H9 (cell line): ENCODE measurements at regions not wholly inside any gene's neighbourhood (a gene's known extent, or its start where the extent isn't known, plus 50 kb on each side); places are given as distances from the start of the nearest gene placed in this dataset.
"Not testable (repeated sequence)": the region's sequence is repeated elsewhere in the genome, so short reads cannot be mapped to it uniquely, and the experiment has no call there.

Source experiments
- DNase-seq: peaks from one replicate; pipeline ENCODE4 v3.0.0-alpha.2; 2017
- H2AFZ ChIP-seq: one replicate; pipeline ENCODE4 v1.6.1; 2013; ENCODE audit warnings: mild to moderate bottlenecking, low read length, control low read depth, moderate library complexity
- H2AK5ac ChIP-seq: 2 replicates; pipeline ENCODE4 v1.6.1; 2013; ENCODE audit warnings: low read length, control low read depth, mixed read lengths; ENCODE audit not compliant: insufficient read length
- H2BK120ac ChIP-seq: one replicate; pipeline ENCODE4 v1.6.1; 2013; ENCODE audit warnings: low read depth, mild to moderate bottlenecking, low read length, control low read depth, inconsistent platforms; ENCODE audit not compliant: poor library complexity, severe bottlenecking
- H2BK12ac ChIP-seq: 2 replicates; pipeline ENCODE4 v1.6.1; 2013; ENCODE audit warnings: low read length, control low read depth, mixed read lengths, low read depth; ENCODE audit not compliant: insufficient read length
- H2BK15ac ChIP-seq: 2 replicates; pipeline ENCODE4 v1.6.1; 2013; ENCODE audit warnings: low read depth, low read length, control low read depth
- H2BK20ac ChIP-seq: one replicate; pipeline ENCODE4 v1.6.1; 2013; ENCODE audit warnings: low read depth, mild to moderate bottlenecking, low read length, control low read depth, inconsistent platforms; ENCODE audit not compliant: poor library complexity, severe bottlenecking
- H2BK5ac ChIP-seq: 2 replicates; pipeline ENCODE4 v1.6.1; 2013; ENCODE audit warnings: low read length, control low read depth, mixed read lengths; ENCODE audit not compliant: insufficient read length
- H3K14ac ChIP-seq: 2 replicates; pipeline ENCODE4 v1.6.1; 2013; ENCODE audit warnings: low read length, control low read depth; ENCODE audit not compliant: insufficient read depth
- H3K18ac ChIP-seq: 2 replicates; pipeline ENCODE4 v1.6.1; 2013; ENCODE audit warnings: low read depth, mild to moderate bottlenecking, mixed read lengths, low read length, control low read depth; ENCODE audit not compliant: insufficient read length
- H3K23ac ChIP-seq: 2 replicates; pipeline ENCODE4 v1.6.1; 2013; ENCODE audit warnings: low read length, control low read depth, mixed read lengths, low read depth; ENCODE audit not compliant: insufficient read length
- H3K23me2 ChIP-seq: 2 replicates; pipeline ENCODE4 v1.6.1; 2013; ENCODE audit warnings: low read depth, mild to moderate bottlenecking, mixed read lengths, low read length, control low read depth; ENCODE audit not compliant: insufficient read length, poor library complexity, severe bottlenecking
- H3K27ac ChIP-seq: 2 replicates; pipeline ENCODE4 v1.5.1; 2013; ENCODE audit warnings: low read length, control low read depth, mixed read lengths, low read depth; ENCODE audit not compliant: insufficient read length
- H3K27me3 ChIP-seq: 2 replicates; pipeline ENCODE4 v1.6.1; 2013; ENCODE audit warnings: low read length, control low read depth, inconsistent platforms; ENCODE audit not compliant: insufficient read depth
- H3K4ac ChIP-seq: 2 replicates; pipeline ENCODE4 v1.6.1; 2013; ENCODE audit warnings: low read depth, mild to moderate bottlenecking, control low read depth, inconsistent platforms, low read length, moderate library complexity
- H3K4me1 ChIP-seq: 2 replicates; pipeline ENCODE4 v1.6.1; 2013; ENCODE audit warnings: low read length, control low read depth, inconsistent platforms; ENCODE audit not compliant: insufficient read depth
- H3K4me2 ChIP-seq: 2 replicates; pipeline ENCODE4 v1.6.1; 2013; ENCODE audit warnings: low read length, control low read depth, mixed read lengths; ENCODE audit not compliant: insufficient read length, insufficient read depth
- H3K56ac ChIP-seq: 2 replicates; pipeline ENCODE4 v1.6.1; 2013; ENCODE audit warnings: low read depth, mild to moderate bottlenecking, mixed read lengths, low read length, control low read depth; ENCODE audit not compliant: insufficient read length
- H3K79me1 ChIP-seq: 2 replicates; pipeline ENCODE4 v1.6.1; 2013; ENCODE audit warnings: low read depth, mild to moderate bottlenecking, moderate library complexity, low read length, control low read depth, inconsistent platforms; ENCODE audit not compliant: insufficient read depth, poor library complexity, severe bottlenecking
- H3K79me2 ChIP-seq: 2 replicates; pipeline ENCODE4 v1.6.1; 2013; ENCODE audit warnings: low read length, control low read depth, inconsistent platforms; ENCODE audit not compliant: insufficient read depth
- H3K9ac ChIP-seq: 2 replicates; pipeline ENCODE4 v1.6.1; 2013; ENCODE audit warnings: low read length, control low read depth, mixed read lengths; ENCODE audit not compliant: insufficient read length; ENCODE audit errors: extremely low read depth
- H3K9me3 ChIP-seq: one replicate; pipeline ENCODE4 v1.6.1; 2013; ENCODE audit warnings: low read depth, low read length, inconsistent platforms; ENCODE audit not compliant: control insufficient read depth
- H3T11ph ChIP-seq: one replicate; pipeline ENCODE4 v1.6.1; 2013; ENCODE audit warnings: mild to moderate bottlenecking, low read length, control low read depth, inconsistent platforms
- H4K20me1 ChIP-seq: one replicate; pipeline ENCODE4 v1.6.1; 2013; ENCODE audit not compliant: control insufficient read depth, insufficient read length, insufficient read depth
- H4K5ac ChIP-seq: 2 replicates; pipeline ENCODE4 v1.6.1; 2013; ENCODE audit warnings: low read depth, mild to moderate bottlenecking, mixed read lengths, low read length, control low read depth; ENCODE audit not compliant: insufficient read length
- H4K8ac ChIP-seq: replicated peaks from 2 replicates; pipeline ENCODE4 v1.6.1; 2013; ENCODE audit warnings: low read length, control low read depth, mixed read lengths, low read depth; ENCODE audit not compliant: insufficient read length
- H4K91ac ChIP-seq: 2 replicates; pipeline ENCODE4 v1.6.1; 2013; ENCODE audit warnings: low read depth, mild to moderate bottlenecking, moderate library complexity, mixed read lengths, low read length, control low read depth; ENCODE audit not compliant: insufficient read length
- H3K27ac Mint-ChIP-seq, 3 experiments: 2 replicates in 2 of 3; 3 replicates in 1 of 3; pipeline ENCODE4 v1.8.0; 2020 to 2021; ENCODE audit warnings: mixed read lengths in 3 of 3, mild to moderate bottlenecking in 1 of 3, moderate library complexity in 1 of 3
- H3K27me3 Mint-ChIP-seq: 2 replicates; pipeline ENCODE4 v1.8.0; 2021; ENCODE audit warnings: low read depth, mild to moderate bottlenecking, moderate library complexity, mixed read lengths
- H3K36me3 Mint-ChIP-seq, 3 experiments: 2 replicates in 2 of 3; 3 replicates in 1 of 3; pipeline ENCODE4 v1.8.0; 2020 to 2021; ENCODE audit warnings: low read depth in 3 of 3, mixed read lengths in 3 of 3; ENCODE audit not compliant: insufficient read depth in 1 of 3
- H3K4me1 Mint-ChIP-seq, 2 experiments: 2 replicates each; pipeline ENCODE4 v1.8.0; 2020; ENCODE audit warnings: mixed read lengths in 2 of 2
- H3K4me3 Mint-ChIP-seq, 2 experiments: 2 replicates in 1 of 2; 3 replicates in 1 of 2; pipeline ENCODE4 v1.8.0; 2020 to 2021; ENCODE audit warnings: mild to moderate bottlenecking in 2 of 2, mixed read lengths in 2 of 2, moderate library complexity in 1 of 2
- H3K9me3 Mint-ChIP-seq, 2 experiments: 2 replicates in 1 of 2; 3 replicates in 1 of 2; pipeline ENCODE4 v1.8.0; 2020; ENCODE audit warnings: mild to moderate bottlenecking in 2 of 2, mixed read lengths in 2 of 2, moderate library complexity in 1 of 2
- WGBS: extraction: QIAGEN DNeasy Blood & Tissue Kit; methylation state at CpG from one replicate; pipeline ENCODE4 v1.1.7; 2013; ENCODE audit warnings: missing lambda C conversion rate, low lambda C conversion rate, mixed read lengths; ENCODE audit not compliant: insufficient read length; ENCODE audit errors: extremely low coverage; 5-methylcytosine and 5-hydroxymethylcytosine counted together

DNA sequence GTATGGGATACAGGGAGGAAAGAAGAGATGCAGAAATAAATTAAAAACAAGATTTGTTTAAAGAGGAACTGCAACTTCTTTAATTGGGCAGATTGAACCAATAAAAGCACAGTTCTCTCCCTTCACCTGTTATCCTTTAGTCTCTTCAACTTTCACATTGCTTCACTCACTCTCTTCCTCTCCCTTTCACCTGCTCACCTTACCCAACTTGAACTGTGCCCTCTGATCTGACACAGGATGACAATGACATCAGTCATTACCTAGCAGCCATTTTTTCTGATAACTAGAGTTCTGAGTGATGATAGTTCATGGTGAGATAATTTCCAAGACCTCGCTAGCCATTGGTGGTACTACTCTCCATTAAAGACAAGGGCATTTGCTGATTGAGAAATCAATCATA lies 105.5 kb upstream of the NBPF9 start:
- not testable (repeated sequence) for H4K20me1 ChIP-seq, H4K5ac ChIP-seq, H4K91ac ChIP-seq, H3K4me1 ChIP-seq, H3K9me3 Mint-ChIP-seq, H3K27ac Mint-ChIP-seq, H3K23me2 ChIP-seq, H3K36me3 Mint-ChIP-seq, H3K9me3 ChIP-seq, H2BK15ac ChIP-seq, H3T11ph ChIP-seq, H2BK12ac ChIP-seq, DNase-seq, H3K27me3 Mint-ChIP-seq, H2BK20ac ChIP-seq, H2AK5ac ChIP-seq, H3K79me1 ChIP-seq, H3K9ac ChIP-seq, H3K4me1 Mint-ChIP-seq, H3K79me2 ChIP-seq, H3K27ac ChIP-seq, H2BK120ac ChIP-seq, H3K4me3 Mint-ChIP-seq, H3K4ac ChIP-seq, H3K18ac ChIP-seq, H3K56ac ChIP-seq, H3K4me2 ChIP-seq, H3K14ac ChIP-seq, H2AFZ ChIP-seq, H2BK5ac ChIP-seq, H4K8ac ChIP-seq, H3K23ac ChIP-seq, H3K27me3 ChIP-seq
- no CpG with 5 or more reads among the region's 1 CpG for WGBS

DNA sequence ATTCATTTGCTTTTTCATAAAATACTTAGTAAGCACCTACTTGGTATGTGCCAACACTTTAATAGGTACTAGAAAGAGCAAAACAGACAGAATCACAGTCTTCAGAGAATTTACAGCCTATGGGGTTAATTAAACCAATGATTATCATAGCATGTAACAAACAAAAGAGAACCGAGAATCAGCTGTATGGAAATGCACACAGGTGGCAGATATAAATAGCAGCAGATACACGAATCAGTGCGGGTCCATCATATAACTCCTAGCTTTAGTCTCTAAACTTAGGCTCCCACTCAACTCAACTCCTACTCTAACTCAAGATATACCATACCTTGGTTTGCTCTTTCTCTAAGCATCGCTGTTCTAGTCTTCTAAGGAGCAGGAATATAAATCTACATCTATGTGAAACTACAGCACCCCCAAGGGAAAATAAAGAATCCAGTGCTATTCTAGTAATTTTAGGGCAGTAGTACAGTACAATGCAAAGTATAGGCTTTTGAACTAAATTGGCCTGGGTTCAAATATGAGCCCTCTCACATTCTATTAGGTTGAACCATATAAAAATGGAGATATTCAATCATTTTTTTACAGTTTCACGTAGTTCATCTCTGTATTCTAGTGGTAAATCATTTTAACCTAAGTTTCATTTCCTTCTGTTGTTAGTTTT lies 108.5 kb upstream of the NBPF9 start:
- not testable (repeated sequence) for H3K27ac ChIP-seq, H3K27ac Mint-ChIP-seq, H3K14ac ChIP-seq, H3K18ac ChIP-seq, H3K4me2 ChIP-seq, H3K4ac ChIP-seq, H2AFZ ChIP-seq, H2BK12ac ChIP-seq, H3K4me1 ChIP-seq, H4K8ac ChIP-seq, H2BK120ac ChIP-seq, H3K23me2 ChIP-seq, H2AK5ac ChIP-seq, H3K9ac ChIP-seq, H4K91ac ChIP-seq, H3K79me2 ChIP-seq, H3K56ac ChIP-seq, H3K4me1 Mint-ChIP-seq, H2BK5ac ChIP-seq, H4K20me1 ChIP-seq, H3K36me3 Mint-ChIP-seq, H3K27me3 ChIP-seq, H3K23ac ChIP-seq, H3K9me3 ChIP-seq, H3T11ph ChIP-seq, H3K79me1 ChIP-seq, H3K4me3 Mint-ChIP-seq, H2BK20ac ChIP-seq, H3K27me3 Mint-ChIP-seq, H3K9me3 Mint-ChIP-seq, H4K5ac ChIP-seq, DNase-seq, H2BK15ac ChIP-seq
- no CpG with 5 or more reads among the region's 5 CpGs for WGBS
